Epithelial cell of proximal tubule (primary cell): ENCODE measurements at regions not wholly inside any gene's neighbourhood (a gene's known extent, or its start where the extent isn't known, plus 50 kb on each side); places are given as distances from the start of the nearest gene placed in this dataset.

Experiments
- DNase-seq: peaks from one replicate; pipeline ENCODE4 v3.0.0-alpha.2; 2011; ENCODE audit warnings: low read depth
- H3K4me3 ChIP-seq: 2 replicates; pipeline ENCODE4 v1.5.1; 2011; ENCODE audit warnings: low read depth, mild to moderate bottlenecking, low read length
- CTCF ChIP-seq: conservative IDR thresholded peaks from 2 replicates; pipeline ENCODE4 v1.5.1; 2012; ENCODE audit warnings: low read depth, mild to moderate bottlenecking, low read length

DNA sequence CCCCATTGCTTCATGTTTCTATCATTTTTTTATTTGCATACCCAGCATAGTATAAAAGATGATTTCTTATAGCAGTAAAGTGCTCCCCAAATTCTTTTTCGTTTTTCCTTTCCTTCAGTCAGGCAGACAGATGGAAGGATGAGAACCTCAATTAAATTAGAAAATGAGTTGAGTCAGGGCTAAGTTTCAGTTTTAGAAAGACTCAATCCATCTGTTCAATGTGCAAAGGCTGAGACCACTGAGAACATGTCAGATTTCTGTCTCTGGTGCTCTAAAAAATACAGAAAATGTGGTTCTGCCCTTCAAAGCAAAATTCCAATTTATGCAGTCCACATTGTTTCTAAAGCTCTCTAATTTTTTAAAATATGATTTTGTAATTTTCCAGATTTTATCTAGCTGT, 257.6 kb upstream of the HS3ST5 start:
- DNase-seq: no peak
- H3K4me3 ChIP-seq: no peak overlapping the region
- no peak for TF ChIP-seq CTCF

DNA sequence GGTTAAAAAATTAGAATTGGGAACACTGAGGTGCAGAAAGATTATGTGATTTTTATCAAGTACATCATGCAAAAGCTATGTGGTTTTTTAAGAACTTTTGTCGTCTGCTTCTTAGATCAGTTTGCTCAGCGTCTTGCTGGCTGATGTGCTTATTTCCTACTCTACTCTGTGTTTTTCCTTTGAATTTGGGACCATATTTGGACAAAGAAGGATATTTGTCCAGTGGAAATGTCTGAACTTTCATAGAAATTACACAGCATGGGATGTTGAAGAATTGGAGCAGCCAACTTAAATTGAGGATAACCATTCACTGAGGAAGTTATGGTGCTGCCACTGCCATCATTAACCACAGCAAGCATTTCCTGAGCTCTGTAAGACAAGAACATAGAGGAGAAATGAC, 252.8 kb upstream of the HS3ST5 start:
- no peak for DNase-seq

DNA sequence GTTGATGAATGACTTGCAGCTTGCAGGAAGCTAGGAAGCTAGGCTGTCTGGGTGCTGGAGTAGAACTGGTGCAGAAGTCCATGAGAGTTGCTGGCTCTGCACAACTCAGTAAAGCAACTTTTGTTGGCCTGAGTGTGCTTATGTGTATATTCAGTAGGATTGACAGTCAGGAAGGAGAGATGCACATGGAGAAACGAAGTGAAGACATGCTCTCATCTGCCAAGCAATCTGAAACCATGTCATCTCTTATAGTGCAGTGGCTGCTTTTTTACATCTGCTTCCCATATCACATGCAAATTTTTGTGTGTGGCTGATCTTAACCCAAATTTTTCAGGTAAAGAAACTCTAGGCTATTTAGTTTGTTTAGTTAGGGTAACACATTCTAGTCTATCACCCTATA, 252.4 kb upstream of the HS3ST5 start:
- no peak for DNase-seq
- TF ChIP-seq CTCF: no peak
- no peak overlapping the region for H3K4me3 ChIP-seq

More for the DNA sequence above, 252.8 kb upstream of the HS3ST5 start:
- no peak overlapping the region for H3K4me3 ChIP-seq
- no peak for TF ChIP-seq CTCF

DNA sequence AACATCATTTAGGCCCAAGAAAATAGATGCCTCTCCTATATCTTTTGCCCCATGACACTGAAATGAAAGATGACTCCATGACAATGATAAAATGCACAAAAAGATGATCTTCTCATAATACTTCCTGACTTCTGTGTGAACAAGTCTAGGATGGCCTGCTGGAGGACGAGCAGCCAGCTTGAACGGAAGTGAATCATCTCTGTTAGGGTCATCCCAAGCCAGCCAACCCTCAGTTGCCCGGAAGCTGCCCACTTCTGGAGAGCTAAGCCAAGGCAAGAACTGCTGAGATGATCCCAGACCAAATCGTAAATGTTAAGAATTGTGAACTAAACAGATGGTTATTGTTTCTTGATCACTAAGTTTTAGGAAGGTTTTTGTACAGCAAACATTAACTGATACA, 249.7 kb upstream of the HS3ST5 start:
- no peak for TF ChIP-seq CTCF
- DNase-seq: no peak
- no peak overlapping the region for H3K4me3 ChIP-seq

DNA sequence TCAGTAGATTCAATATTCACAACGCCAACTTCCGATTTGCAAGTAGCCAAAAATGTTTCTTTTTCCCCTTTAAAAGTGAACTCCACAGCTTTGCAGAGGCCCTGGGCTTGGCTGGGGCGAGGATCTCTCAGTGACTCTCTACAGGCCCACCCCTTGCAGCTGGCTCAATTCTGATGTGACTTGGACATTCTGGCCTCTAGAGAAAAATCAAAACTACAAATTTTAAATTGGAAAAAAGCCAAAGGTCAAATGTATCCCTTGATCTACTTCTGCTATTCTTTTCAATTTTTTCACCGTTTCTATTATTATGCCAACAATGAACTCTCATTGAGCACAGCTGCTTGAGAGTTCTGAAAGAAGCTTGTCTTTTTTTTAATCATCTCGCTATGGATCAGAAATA, 245.9 kb upstream of the HS3ST5 start:
- no peak for TF ChIP-seq CTCF
- no peak overlapping the region for H3K4me3 ChIP-seq

DNA sequence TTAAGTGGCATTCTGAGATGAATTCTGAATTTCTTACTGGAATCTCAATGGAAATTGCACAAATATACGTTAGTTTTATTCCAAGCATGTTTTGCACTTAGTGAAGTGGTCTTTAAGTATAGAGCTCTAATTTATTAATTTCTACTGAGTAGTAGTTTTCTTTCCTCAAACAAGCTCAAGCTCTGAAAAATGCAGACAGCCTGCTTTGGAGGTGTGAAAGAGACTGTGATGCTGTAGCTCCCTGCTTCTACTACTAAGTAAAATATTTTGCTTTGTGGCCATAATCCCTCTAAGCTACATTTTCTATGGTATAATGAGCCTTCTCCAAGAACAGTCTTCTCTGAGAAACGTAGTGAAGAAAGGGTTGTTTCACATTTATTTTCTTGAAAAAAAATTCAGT, 243.5 kb upstream of the HS3ST5 start:
- no peak for TF ChIP-seq CTCF
- H3K4me3 ChIP-seq: no peak overlapping the region
- DNase-seq: no peak

More for the DNA sequence above, 245.9 kb upstream of the HS3ST5 start:
- DNase-seq: no peak

DNA sequence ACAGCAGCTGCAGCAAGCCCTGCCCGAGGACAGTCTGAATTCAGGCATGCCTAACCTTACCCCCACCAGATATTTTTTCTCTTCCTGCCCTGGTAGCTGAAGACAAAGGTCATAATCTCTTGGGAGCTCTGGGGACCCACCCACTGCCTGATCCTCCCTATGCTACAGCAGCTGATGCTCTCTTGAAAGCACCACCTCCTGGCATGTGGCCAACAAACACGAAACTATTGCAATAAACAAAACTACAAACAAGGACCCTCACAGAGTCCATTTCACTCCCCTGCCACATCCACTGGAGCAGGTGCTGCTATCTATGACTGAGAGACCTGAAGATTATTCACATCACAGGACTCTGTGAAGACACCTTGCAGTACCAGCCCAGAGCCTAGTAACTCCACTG, 238.5 kb upstream of the HS3ST5 start:
- no peak overlapping the region for H3K4me3 ChIP-seq
- DNase-seq: no peak
- no peak for TF ChIP-seq CTCF
